ENCODE measurements at regions not wholly inside any gene's neighbourhood (a gene's known extent, or its start where the extent isn't known, plus 50 kb on each side); places are given as distances from the start of the nearest gene placed in this dataset.

DNA sequence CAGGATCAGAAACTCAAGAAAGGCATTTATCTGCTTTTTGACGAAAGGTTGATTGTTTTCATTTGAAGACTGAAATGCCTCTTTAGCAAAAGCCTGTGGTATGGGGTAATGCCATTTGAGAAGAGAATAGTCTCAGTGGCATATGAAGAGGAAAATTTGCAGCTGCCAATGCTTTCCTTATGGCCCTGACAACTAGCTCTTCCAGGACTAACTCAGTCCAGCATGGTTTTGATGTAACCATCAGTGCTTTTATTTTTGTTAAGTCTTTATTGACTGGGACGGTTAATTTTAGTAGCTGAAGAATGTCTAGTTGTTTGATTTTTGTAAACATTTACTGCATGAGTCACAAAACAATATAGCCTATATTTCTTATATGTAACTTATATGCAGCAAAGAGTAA lies 158.4 kb downstream of the LNPK start:
- TF ChIP-seq FOXK2 (IDR thresholded peaks at IDR 0.05) (no peak), ELF4 (IDR thresholded peaks at IDR 0.05) (no peak), BHLHE40 (IDR thresholded peaks at IDR 0.05; ENCODE audit: borderline replicate concordance) (no peak), SUZ12 (IDR thresholded peaks at IDR 0.05) (no peak), ZNF384 (IDR thresholded peaks at IDR 0.05) (no peak), SP1 (IDR thresholded peaks at IDR 0.05) (no peak), HDGF (IDR thresholded peaks at IDR 0.05; ENCODE audit: borderline replicate concordance) (no peak), TARDBP (IDR thresholded peaks at IDR 0.05) (no peak)
- TF ChIP-seq, protein P1, sequence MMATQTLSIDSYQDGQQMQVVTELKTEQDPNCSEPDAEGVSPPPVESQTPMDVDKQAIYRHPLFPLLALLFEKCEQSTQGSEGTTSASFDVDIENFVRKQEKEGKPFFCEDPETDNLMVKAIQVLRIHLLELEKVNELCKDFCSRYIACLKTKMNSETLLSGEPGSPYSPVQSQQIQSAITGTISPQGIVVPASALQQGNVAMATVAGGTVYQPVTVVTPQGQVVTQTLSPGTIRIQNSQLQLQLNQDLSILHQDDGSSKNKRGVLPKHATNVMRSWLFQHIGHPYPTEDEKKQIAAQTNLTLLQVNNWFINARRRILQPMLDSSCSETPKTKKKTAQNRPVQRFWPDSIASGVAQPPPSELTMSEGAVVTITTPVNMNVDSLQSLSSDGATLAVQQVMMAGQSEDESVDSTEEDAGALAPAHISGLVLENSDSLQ (IDR thresholded peaks at IDR 0.05) = no peak
